ENCODE measurements at regions not wholly inside any gene's neighbourhood (a gene's known extent, or its start where the extent isn't known, plus 50 kb on each side); places are given as distances from the start of the nearest gene placed in this dataset.

DNA sequence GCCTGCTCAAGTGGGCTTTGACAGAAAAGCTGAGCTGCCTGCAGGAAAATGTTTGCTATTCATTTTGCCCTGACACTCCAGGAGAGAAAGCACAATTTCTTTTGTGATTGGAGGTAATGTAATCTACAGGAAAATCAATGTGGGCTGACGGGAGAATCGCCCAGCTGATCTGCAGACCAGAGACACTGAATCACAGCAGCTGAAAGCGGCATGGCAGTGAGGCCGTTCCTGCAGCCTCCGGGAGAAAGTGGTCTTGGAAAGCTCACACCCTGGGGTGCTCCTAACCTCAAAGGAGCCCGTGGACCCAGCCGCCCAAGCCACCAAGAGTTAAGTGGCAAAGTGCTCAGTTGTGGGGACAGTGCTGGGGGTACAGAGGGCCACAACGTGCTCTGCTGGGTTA is 593.6 kb downstream of the BNC2 start:
- TF ChIP-seq EZH2 (IDR thresholded peaks at IDR 0.05; ENCODE audit: low read length), result no peak
- TF ChIP-seq, protein P1, sequence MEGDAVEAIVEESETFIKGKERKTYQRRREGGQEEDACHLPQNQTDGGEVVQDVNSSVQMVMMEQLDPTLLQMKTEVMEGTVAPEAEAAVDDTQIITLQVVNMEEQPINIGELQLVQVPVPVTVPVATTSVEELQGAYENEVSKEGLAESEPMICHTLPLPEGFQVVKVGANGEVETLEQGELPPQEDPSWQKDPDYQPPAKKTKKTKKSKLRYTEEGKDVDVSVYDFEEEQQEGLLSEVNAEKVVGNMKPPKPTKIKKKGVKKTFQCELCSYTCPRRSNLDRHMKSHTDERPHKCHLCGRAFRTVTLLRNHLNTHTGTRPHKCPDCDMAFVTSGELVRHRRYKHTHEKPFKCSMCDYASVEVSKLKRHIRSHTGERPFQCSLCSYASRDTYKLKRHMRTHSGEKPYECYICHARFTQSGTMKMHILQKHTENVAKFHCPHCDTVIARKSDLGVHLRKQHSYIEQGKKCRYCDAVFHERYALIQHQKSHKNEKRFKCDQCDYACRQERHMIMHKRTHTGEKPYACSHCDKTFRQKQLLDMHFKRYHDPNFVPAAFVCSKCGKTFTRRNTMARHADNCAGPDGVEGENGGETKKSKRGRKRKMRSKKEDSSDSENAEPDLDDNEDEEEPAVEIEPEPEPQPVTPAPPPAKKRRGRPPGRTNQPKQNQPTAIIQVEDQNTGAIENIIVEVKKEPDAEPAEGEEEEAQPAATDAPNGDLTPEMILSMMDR (optimal IDR thresholded peaks at IDR 0.05 in 1 of 3, IDR thresholded peaks at IDR 0.05 in 1 of 3, conservative IDR thresholded peaks at IDR 0.05 in 1 of 3; ENCODE audit: extremely low read depth in 1 of 3, insufficient read depth in 2 of 3, low read length in 3 of 3), result no peak
- Histone ChIP-seq H4K20me1 (ENCODE audit: control insufficient read depth, extremely low read depth, insufficient read depth, low read length) (no peaks in the 10 kb centered on the region), H3K27me3 (ENCODE audit: control insufficient read depth, extremely low read depth, insufficient read depth, low read length) (no peaks in the 10 kb centered on the region), H3K9ac (ENCODE audit: control insufficient read depth, extremely low read depth, insufficient read depth, low read length) (no peak overlapping the region), H3K27ac (ENCODE audit: control insufficient read depth, insufficient read depth, low read length) (no peak overlapping the region), H3K4me3 (ENCODE audit: control insufficient read depth in 2 of 3, extremely low read depth in 1 of 3, insufficient read depth in 2 of 3, low read depth in 1 of 3, low read length in 3 of 3) (no peak overlapping the region), H3K9me1 (ENCODE audit: control insufficient read depth, extremely low read depth, insufficient read depth, low read length) (no peaks in the 10 kb centered on the region), H3K9me3 (ENCODE audit: control insufficient read depth, low read depth, low read length) (no peaks in the 10 kb centered on the region), H2AFZ (ENCODE audit: control insufficient read depth, low read length) (no peak overlapping the region), H3K36me3 (ENCODE audit: control insufficient read depth in 2 of 2, extremely low read depth in 1 of 2, insufficient read depth in 2 of 2, low read length in 2 of 2) (no peaks in the 10 kb centered on the region), H3K4me2 (ENCODE audit: control insufficient read depth, extremely low read depth, insufficient read depth, low read depth, low read length) (no peak overlapping the region), H3K4me1 (ENCODE audit: control insufficient read depth, extremely low read depth, insufficient read depth, low read length) (peaks cover 4% of the 10 kb centered on the region), H3K79me2 (ENCODE audit: control insufficient read depth, insufficient read depth, low read length) (no peaks in the 10 kb centered on the region)
- FAIRE-seq (no peak), DNase-seq (ENCODE audit: low read depth, low spot score) (no peak)
- dilution Hi-C loops (cut with MboI; ENCODE audit: extremely low pct_ligation_motif_present, low sequenced_read_pairs), result no loop called here

DNA sequence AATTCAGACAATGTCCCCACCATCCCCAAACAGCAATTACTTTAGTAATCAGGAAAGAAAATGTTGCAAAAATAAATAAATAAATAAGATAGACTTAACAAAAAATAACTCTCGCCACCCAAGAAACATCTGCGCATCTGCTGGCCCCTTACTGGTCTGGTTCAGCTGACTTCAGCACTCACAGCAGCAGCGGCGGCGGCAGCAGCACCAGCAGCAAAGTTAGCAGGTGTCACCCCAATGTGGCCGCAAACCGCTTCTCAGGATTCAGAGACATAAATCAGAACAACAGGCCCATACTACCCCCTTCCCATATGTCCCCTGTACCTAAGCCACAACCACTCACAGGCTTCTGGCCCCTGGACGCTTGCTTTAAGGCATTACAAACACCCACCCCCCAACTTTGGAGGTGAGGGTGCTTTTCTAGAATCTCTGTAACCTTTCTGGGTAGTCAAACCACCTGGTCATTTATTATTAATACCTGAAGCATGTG is 593.0 kb downstream of the BNC2 start:
- TF ChIP-seq, protein P1 (optimal IDR thresholded peaks at IDR 0.05 in 1 of 3, IDR thresholded peaks at IDR 0.05 in 1 of 3, conservative IDR thresholded peaks at IDR 0.05 in 1 of 3; ENCODE audit: extremely low read depth in 1 of 3, insufficient read depth in 2 of 3, low read length in 3 of 3), result no peak
- no peak for TF ChIP-seq EZH2 (IDR thresholded peaks at IDR 0.05; ENCODE audit: low read length)
- Histone ChIP-seq H4K20me1 (ENCODE audit: control insufficient read depth, extremely low read depth, insufficient read depth, low read length) (no peaks in the 10 kb centered on the region), H3K27ac (ENCODE audit: control insufficient read depth, insufficient read depth, low read length) (no peak overlapping the region), H3K4me1 (ENCODE audit: control insufficient read depth, extremely low read depth, insufficient read depth, low read length) (peaks cover 4% of the 10 kb centered on the region), H3K9ac (ENCODE audit: control insufficient read depth, extremely low read depth, insufficient read depth, low read length) (no peak overlapping the region), H3K9me1 (ENCODE audit: control insufficient read depth, extremely low read depth, insufficient read depth, low read length) (no peaks in the 10 kb centered on the region), H3K36me3 (ENCODE audit: control insufficient read depth in 2 of 2, extremely low read depth in 1 of 2, insufficient read depth in 2 of 2, low read length in 2 of 2) (no peaks in the 10 kb centered on the region), H2AFZ (ENCODE audit: control insufficient read depth, low read length) (no peak overlapping the region), H3K79me2 (ENCODE audit: control insufficient read depth, insufficient read depth, low read length) (no peaks in the 10 kb centered on the region), H3K4me2 (ENCODE audit: control insufficient read depth, extremely low read depth, insufficient read depth, low read depth, low read length) (no peak overlapping the region), H3K4me3 (ENCODE audit: control insufficient read depth in 2 of 3, extremely low read depth in 1 of 3, insufficient read depth in 2 of 3, low read depth in 1 of 3, low read length in 3 of 3) (no peak overlapping the region), H3K9me3 (ENCODE audit: control insufficient read depth, low read depth, low read length) (no peaks in the 10 kb centered on the region), H3K27me3 (ENCODE audit: control insufficient read depth, extremely low read depth, insufficient read depth, low read length) (no peaks in the 10 kb centered on the region)
- no peak for DNase-seq (ENCODE audit: low read depth, low spot score)
- dilution Hi-C loops (cut with MboI; ENCODE audit: extremely low pct_ligation_motif_present, low sequenced_read_pairs), result no loop called here
- no peak for FAIRE-seq
